Ovary (tissue), 7 donors: ENCODE measurements at regions not wholly inside any gene's neighbourhood (a gene's known extent, or its start where the extent isn't known, plus 50 kb on each side); places are given as distances from the start of the nearest gene placed in this dataset.

Experiments
- DNase-seq, 5 donors: peaks; one replicate each; pipeline ENCODE4 v3.0.0-alpha.2; 2019 to 2020
- H3K27ac ChIP-seq, 2 donors: fragments of 200-600 bp; one replicate each; pipeline versions ENCODE4 v1.5.1 to v1.8.0; 2019 to 2022
- H3K27me3 ChIP-seq: fragments of 200-600 bp; one replicate; pipeline ENCODE4 v1.8.0; 2022
- H3K36me3 ChIP-seq: fragments of 200-600 bp; sonication (generic); one replicate; pipeline ENCODE4 v1.5.1; 2019
- H3K4me1 ChIP-seq: one replicate; pipeline ENCODE4 v1.8.1; 2013; ENCODE audit warnings: mild to moderate bottlenecking, moderate library complexity; ENCODE audit not compliant: insufficient read depth
- H3K4me3 ChIP-seq: fragments of 200-600 bp; sonication (generic); one replicate; pipeline ENCODE4 v1.5.1; 2017
- H3K9me3 ChIP-seq, 2 donors: fragments of 200-600 bp in 1 of 2; sonication (generic) in 1 of 2; one replicate each; pipeline versions ENCODE4 v1.5.1 to v1.8.1; 2013 to 2019; ENCODE audit warnings: mild to moderate bottlenecking in 1 of 2, moderate library complexity in 1 of 2
- CTCF ChIP-seq, 3 donors: fragments of 450-650 bp in 2 of 3; fragments of 200-600 bp in 1 of 3; IDR thresholded peaks; one replicate each; pipeline versions ENCODE4 v1.5.1 to v1.8.0; 2016 to 2022; ENCODE audit warnings: antibody characterized with exemption in 3 of 3, mild to moderate bottlenecking in 1 of 3
- EP300 ChIP-seq: sonication (generic); formaldehyde crosslinking; IDR thresholded peaks from one replicate; pipeline ENCODE4 v1.6.1; 2017; ENCODE audit warnings: antibody characterized with exemption
- POLR2A ChIP-seq: fragments of 450-650 bp; IDR thresholded peaks from one replicate; pipeline ENCODE4 v1.6.1; 2017; ENCODE audit warnings: antibody characterized with exemption, mild to moderate bottlenecking, moderate library complexity
- WGBS, 3 donors: extraction: QIAGEN DNeasy Blood & Tissue Kit in 1 of 3; methylation state at CpG; one replicate each; pipeline versions ENCODE4 v1.1.5 to v1.1.7; 2013 to 2017; 5-methylcytosine and 5-hydroxymethylcytosine counted together
- intact Hi-C, 4 donors: fragments of 100-400 bp; cut with DNase I; formaldehyde crosslinking; loops; one replicate each; pipeline versions ENCODE4 v1.11.0 to v1.15.1; 2022 to 2023
- donor health status: DM: no; HTN: no; CAD: no; lungs with moderate emphysema.
- donor health status: DM: no; HTN: no; CAD: no.
- donor health status: Bipolar disorder and iron deficiency.
- donor health status: DM: no; HTN: no; CAD: no.
- donor health status: DM: yes; HTN: yes; CAD: no.

- Histone ChIP-seq H3K4me3 (no peak overlapping the region), H3K27me3 (no peaks in the 10 kb centered on the region), H3K27ac (no peak overlapping the region), H3K36me3 (no peaks in the 10 kb centered on the region), H3K4me1 (no peaks in the 10 kb centered on the region), H3K9me3 (no peaks in the 10 kb centered on the region)
- 67 to 82% (median 69%) methylated on average over 7 of the region's 7 CpGs for whole genome bisulfite sequencing, 3 donors
- TF ChIP-seq EP300 (no peak), POLR2A (no peak), CTCF (IDR thresholded peaks at IDR 0.05) (no peak)
- intact Hi-C loops, result no loop called here
- no peak for DNase-seq
Observed at GRCh38 chr15:62275831-62276230, 110.7 kb upstream of the C2CD4B start.

GRCh38 chr15:62277816-62278394 is 112.8 kb upstream of the C2CD4B start:
- no peak for DNase-seq
- no peak for TF ChIP-seq EP300
- TF ChIP-seq CTCF (IDR thresholded peaks at IDR 0.05), result no peak
- TF ChIP-seq POLR2A, result no peak
- intact Hi-C loops, result no loop called here
- Histone ChIP-seq H3K4me3 (no peak overlapping the region), H3K4me1 (no peaks in the 10 kb centered on the region), H3K27ac (no peak overlapping the region), H3K9me3 (no peaks in the 10 kb centered on the region), H3K36me3 (no peaks in the 10 kb centered on the region), H3K27me3 (no peaks in the 10 kb centered on the region)
- WGBS, 3 donors, result 38 to 55% (median 51%) methylated on average over 2 of the region's 2 CpGs

GRCh38 chr15:62278534-62278933 is 113.4 kb upstream of the C2CD4B start:
- no peak overlapping the region for H3K4me3 ChIP-seq
- H3K27ac ChIP-seq, result no peak overlapping the region
- no peaks in the 10 kb centered on the region for H3K4me1 ChIP-seq
- 75 to 81% (median 76%) methylated on average over 4 of the region's 4 CpGs for WGBS, 3 donors
- intact Hi-C loops, result no loop called here
- no peak for TF ChIP-seq POLR2A
- no peak for TF ChIP-seq CTCF (IDR thresholded peaks at IDR 0.05)
- no peaks in the 10 kb centered on the region for H3K9me3 ChIP-seq
- H3K36me3 ChIP-seq, result no peaks in the 10 kb centered on the region
- H3K27me3 ChIP-seq, result no peaks in the 10 kb centered on the region
- no peak for DNase-seq

GRCh38 chr15:62279041-62279440 is 114.0 kb upstream of the C2CD4B start:
- TF ChIP-seq EP300 (no peak), CTCF (IDR thresholded peaks at IDR 0.05) (no peak), POLR2A (no peak)
- no peak overlapping the region for H3K27ac ChIP-seq
- no peak for DNase-seq
- H3K36me3 ChIP-seq, result no peaks in the 10 kb centered on the region
- WGBS, 3 donors, result 74 to 85% (median 76%) methylated on average over 5 of the region's 5 CpGs
- no peaks in the 10 kb centered on the region for H3K27me3 ChIP-seq
- H3K9me3 ChIP-seq, result no peaks in the 10 kb centered on the region
- H3K4me3 ChIP-seq, result no peak overlapping the region
- intact Hi-C loops, result no loop called here
- H3K4me1 ChIP-seq, result no peaks in the 10 kb centered on the region
